ENCODE measurements at regions not wholly inside any gene's neighbourhood (a gene's known extent, or its start where the extent isn't known, plus 50 kb on each side); places are given as distances from the start of the nearest gene placed in this dataset.

GRCh38 chr5:144971108-144971850 lies 800.6 kb downstream of the KCTD16 start:
- H2AFZ ChIP-seq (ENCODE audit: low read length), result no peak overlapping the region
- no peak overlapping the region for H3K9ac ChIP-seq (ENCODE audit: low read depth, low read length, poor library complexity, severe bottlenecking)
- H3K4me1 ChIP-seq (ENCODE audit: insufficient read depth, low read length, poor library complexity, severe bottlenecking), result no peaks in the 10 kb centered on the region
- no peaks in the 10 kb centered on the region for H3K79me2 ChIP-seq (ENCODE audit: insufficient read depth, low read length)
- H3K9me3 ChIP-seq (ENCODE audit: insufficient read depth, low read depth, low read length), result no peaks in the 10 kb centered on the region
- no peaks in the 10 kb centered on the region for H3K27me3 ChIP-seq (ENCODE audit: insufficient read depth, low read length, poor library complexity, severe bottlenecking)
- H3K9me2 ChIP-seq (replicated peaks; ENCODE audit: low read depth, low read length), result no peaks in the 10 kb centered on the region
- H3K4me3 ChIP-seq (ENCODE audit: low read length, poor library complexity, severe bottlenecking), result no peak overlapping the region
- no peaks in the 10 kb centered on the region for H3K36me3 ChIP-seq (ENCODE audit: insufficient read depth, low read length)
- TF ChIP-seq EZH2phosphoT487 (IDR thresholded peaks at IDR 0.05; ENCODE audit: borderline replicate concordance), result no peak
- no peak overlapping the region for H3K4me2 ChIP-seq (ENCODE audit: low read depth, low read length, poor library complexity, severe bottlenecking)
- no peaks in the 10 kb centered on the region for H4K20me1 ChIP-seq (ENCODE audit: insufficient read depth, low read length, poor library complexity, severe bottlenecking)
- H3F3A ChIP-seq (ENCODE audit: low read depth), result no peaks in the 10 kb centered on the region

GRCh38 chr5:144960296-144960695 lies 789.6 kb downstream of the KCTD16 start:
- Histone ChIP-seq H3K4me3 (ENCODE audit: low read length, poor library complexity, severe bottlenecking) (no peak overlapping the region), H3K9me2 (replicated peaks; ENCODE audit: low read depth, low read length) (no peaks in the 10 kb centered on the region), H3K36me3 (ENCODE audit: insufficient read depth, low read length) (no peaks in the 10 kb centered on the region), H3K27me3 (ENCODE audit: insufficient read depth, low read length, poor library complexity, severe bottlenecking) (no peaks in the 10 kb centered on the region), H3K79me2 (ENCODE audit: insufficient read depth, low read length) (no peaks in the 10 kb centered on the region), H3K4me2 (ENCODE audit: low read depth, low read length, poor library complexity, severe bottlenecking) (no peak overlapping the region), H4K20me1 (ENCODE audit: insufficient read depth, low read length, poor library complexity, severe bottlenecking) (no peaks in the 10 kb centered on the region), H3K4me1 (ENCODE audit: insufficient read depth, low read length, poor library complexity, severe bottlenecking) (no peaks in the 10 kb centered on the region), H2AFZ (ENCODE audit: low read length) (no peak overlapping the region), H3F3A (ENCODE audit: low read depth) (no peaks in the 10 kb centered on the region), H3K9me3 (ENCODE audit: insufficient read depth, low read depth, low read length) (no peaks in the 10 kb centered on the region), H3K9ac (ENCODE audit: low read depth, low read length, poor library complexity, severe bottlenecking) (no peak overlapping the region)
- no peak for TF ChIP-seq CTCF (conservative IDR thresholded peaks at IDR 0.05; ENCODE audit: low read length)
- no peak for TF ChIP-seq EZH2phosphoT487 (IDR thresholded peaks at IDR 0.05; ENCODE audit: borderline replicate concordance)

- H3K79me2 ChIP-seq (ENCODE audit: insufficient read depth, low read length), result no peaks in the 10 kb centered on the region
- no peaks in the 10 kb centered on the region for H3K36me3 ChIP-seq (ENCODE audit: insufficient read depth, low read length)
- TF ChIP-seq CTCF (conservative IDR thresholded peaks at IDR 0.05; ENCODE audit: low read length) (no peak), EZH2phosphoT487 (IDR thresholded peaks at IDR 0.05; ENCODE audit: borderline replicate concordance) (no peak)
- H4K20me1 ChIP-seq (ENCODE audit: insufficient read depth, low read length, poor library complexity, severe bottlenecking), result no peaks in the 10 kb centered on the region
- no peak overlapping the region for H2AFZ ChIP-seq (ENCODE audit: low read length)
- H3K4me3 ChIP-seq (ENCODE audit: low read length, poor library complexity, severe bottlenecking), result no peak overlapping the region
- no peak overlapping the region for H3K4me2 ChIP-seq (ENCODE audit: low read depth, low read length, poor library complexity, severe bottlenecking)
- H3K9me2 ChIP-seq (replicated peaks; ENCODE audit: low read depth, low read length), result no peaks in the 10 kb centered on the region
- H3K27me3 ChIP-seq (ENCODE audit: insufficient read depth, low read length, poor library complexity, severe bottlenecking), result no peaks in the 10 kb centered on the region
- no peaks in the 10 kb centered on the region for H3K4me1 ChIP-seq (ENCODE audit: insufficient read depth, low read length, poor library complexity, severe bottlenecking)
- no peak overlapping the region for H3K9ac ChIP-seq (ENCODE audit: low read depth, low read length, poor library complexity, severe bottlenecking)
- H3K9me3 ChIP-seq (ENCODE audit: insufficient read depth, low read depth, low read length), result no peaks in the 10 kb centered on the region
- H3F3A ChIP-seq (ENCODE audit: low read depth), result no peaks in the 10 kb centered on the region
Observed at GRCh38 chr5:144958002-144958401, 787.3 kb downstream of the KCTD16 start.

GRCh38 chr5:144950996-144951395 lies 780.3 kb downstream of the KCTD16 start:
- H3K27me3 ChIP-seq (ENCODE audit: insufficient read depth, low read length, poor library complexity, severe bottlenecking), result no peaks in the 10 kb centered on the region
- no peak overlapping the region for H3K9ac ChIP-seq (ENCODE audit: low read depth, low read length, poor library complexity, severe bottlenecking)
- H3K9me3 ChIP-seq (ENCODE audit: insufficient read depth, low read depth, low read length), result no peaks in the 10 kb centered on the region
- no peaks in the 10 kb centered on the region for H3F3A ChIP-seq (ENCODE audit: low read depth)
- TF ChIP-seq EZH2phosphoT487 (IDR thresholded peaks at IDR 0.05; ENCODE audit: borderline replicate concordance) (no peak), CTCF (conservative IDR thresholded peaks at IDR 0.05; ENCODE audit: low read length) (no peak)
- no peaks in the 10 kb centered on the region for H3K79me2 ChIP-seq (ENCODE audit: insufficient read depth, low read length)
- no peak overlapping the region for H3K4me3 ChIP-seq (ENCODE audit: low read length, poor library complexity, severe bottlenecking)
- H3K4me1 ChIP-seq (ENCODE audit: insufficient read depth, low read length, poor library complexity, severe bottlenecking), result no peaks in the 10 kb centered on the region
- H2AFZ ChIP-seq (ENCODE audit: low read length), result no peak overlapping the region
- no peaks in the 10 kb centered on the region for H3K9me2 ChIP-seq (replicated peaks; ENCODE audit: low read depth, low read length)
- H3K4me2 ChIP-seq (ENCODE audit: low read depth, low read length, poor library complexity, severe bottlenecking), result no peak overlapping the region
- H3K36me3 ChIP-seq (ENCODE audit: insufficient read depth, low read length), result no peaks in the 10 kb centered on the region
- no peaks in the 10 kb centered on the region for H4K20me1 ChIP-seq (ENCODE audit: insufficient read depth, low read length, poor library complexity, severe bottlenecking)
